HG03025 (cell line): ENCODE measurements at regions not wholly inside any gene's neighbourhood (a gene's known extent, or its start where the extent isn't known, plus 50 kb on each side); places are given as distances from the start of the nearest gene placed in this dataset.
"Not testable (repeated sequence)": the region's sequence is repeated elsewhere in the genome, so short reads cannot be mapped to it uniquely, and the experiment has no call there.

ENCODE experiments used
- ATAC-seq: cut with Tn5 transposase; IDR thresholded peaks from one replicate; pipeline ENCODE4 v1.9.1; 2021; ENCODE audit warnings: mild to moderate bottlenecking, moderate library complexity; ENCODE audit not compliant: unreplicated experiment, low FRiP score

GRCh38 chr2:52390651-52391050, 1358.7 kb upstream of the NRXN1 start:
- ATAC-seq = no peak

GRCh38 chr2:52387937-52388590, 1356.1 kb upstream of the NRXN1 start:
- ATAC-seq = no peak

GRCh38 chr2:52386433-52387030, 1354.6 kb upstream of the NRXN1 start:
- ATAC-seq = no peak

GRCh38 chr2:52383541-52383940, 1351.6 kb upstream of the NRXN1 start:
- no peak for ATAC-seq

- ATAC-seq = no peak
These were observed 1337.2 kb upstream of the NRXN1 start for GRCh38 chr2:52369178-52369577.

- no peak for ATAC-seq
These were observed 1336.2 kb upstream of the NRXN1 start for GRCh38 chr2:52368141-52368540.

- no peak for ATAC-seq
These were observed 1334.0 kb upstream of the NRXN1 start for GRCh38 chr2:52365946-52366345.

- no peak for ATAC-seq
These were observed 1324.6 kb upstream of the NRXN1 start for GRCh38 chr2:52356556-52356955.

GRCh38 chr2:52347292-52347691, 1315.4 kb upstream of the NRXN1 start:
- ATAC-seq = no peak

GRCh38 chr2:52345676-52346075, 1313.7 kb upstream of the NRXN1 start:
- ATAC-seq = no peak

GRCh38 chr2:52345082-52345481, 1313.2 kb upstream of the NRXN1 start:
- ATAC-seq = no peak

GRCh38 chr2:52343706-52344266, 1311.9 kb upstream of the NRXN1 start:
- no peak for ATAC-seq

GRCh38 chr2:52343010-52343409, 1311.1 kb upstream of the NRXN1 start:
- no peak for ATAC-seq

- ATAC-seq = no peak
These were observed 1310.5 kb upstream of the NRXN1 start for GRCh38 chr2:52342458-52342857.

GRCh38 chr2:52341732-52342131, 1309.8 kb upstream of the NRXN1 start:
- ATAC-seq = no peak

GRCh38 chr2:52340171-52340570, 1308.2 kb upstream of the NRXN1 start:
- ATAC-seq = no peak

- not testable (repeated sequence) for ATAC-seq
These were observed 1305.9 kb upstream of the NRXN1 start for GRCh38 chr2:52337786-52338185.

GRCh38 chr2:52336951-52337350, 1305.0 kb upstream of the NRXN1 start:
- ATAC-seq = no peak

- no peak for ATAC-seq
These were observed 1303.8 kb upstream of the NRXN1 start for GRCh38 chr2:52335727-52336126.

- ATAC-seq = no peak
These were observed 1302.3 kb upstream of the NRXN1 start for GRCh38 chr2:52334185-52334584.

GRCh38 chr2:52327641-52328040, 1295.7 kb upstream of the NRXN1 start:
- no peak for ATAC-seq

- no peak for ATAC-seq
These were observed 1282.3 kb upstream of the NRXN1 start for GRCh38 chr2:52314231-52314630.
